ENCODE measurements at regions not wholly inside any gene's neighbourhood (a gene's known extent, or its start where the extent isn't known, plus 50 kb on each side); places are given as distances from the start of the nearest gene placed in this dataset.
A peak's percentile ranks its signal among the peaks of the same experiment; 100 is the strongest.

DNA sequence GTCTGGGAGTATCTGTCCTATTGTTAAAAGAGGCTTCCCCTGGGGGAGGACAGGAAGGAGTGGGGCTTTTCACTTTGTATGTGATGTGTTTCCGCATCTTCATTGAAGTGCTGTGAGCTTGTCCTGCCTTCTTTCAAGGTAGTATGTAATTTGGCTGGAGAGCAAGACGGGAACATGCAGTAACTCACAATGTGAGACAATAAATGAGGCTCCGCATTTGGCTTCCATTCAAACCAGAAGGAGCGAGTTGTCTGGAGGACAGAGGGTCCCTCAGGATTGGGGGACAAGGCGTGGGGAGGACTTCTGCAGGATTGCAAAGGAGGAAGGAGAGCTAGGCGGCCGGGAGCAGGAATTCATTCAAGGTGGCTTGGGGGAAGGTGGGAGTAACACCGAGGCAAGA, 203.5 kb downstream of the RBFOX3 start:
- no peaks in the 10 kb centered on the region for H3K36me3 ChIP-seq
- DNase-seq, result no peak
- peaks cover 0 to 4% (median 0%) of the 10 kb centered on the region in 12 donors for H3K4me1 ChIP-seq
- peaks cover 0 to 72% (median 24%) of the 10 kb centered on the region in 9 donors for H3K27me3 ChIP-seq
- WGBS, 4 donors, result 28 to 45% (median 33%) methylated on average over 8 of the region's 8 CpGs
- H3K9me3 ChIP-seq, result no peaks in the 10 kb centered on the region
- no peak for ATAC-seq
- no peak overlapping the region for H3K4me3 ChIP-seq
- no peak overlapping the region for H3K27ac ChIP-seq
- TF ChIP-seq, protein P1, sequence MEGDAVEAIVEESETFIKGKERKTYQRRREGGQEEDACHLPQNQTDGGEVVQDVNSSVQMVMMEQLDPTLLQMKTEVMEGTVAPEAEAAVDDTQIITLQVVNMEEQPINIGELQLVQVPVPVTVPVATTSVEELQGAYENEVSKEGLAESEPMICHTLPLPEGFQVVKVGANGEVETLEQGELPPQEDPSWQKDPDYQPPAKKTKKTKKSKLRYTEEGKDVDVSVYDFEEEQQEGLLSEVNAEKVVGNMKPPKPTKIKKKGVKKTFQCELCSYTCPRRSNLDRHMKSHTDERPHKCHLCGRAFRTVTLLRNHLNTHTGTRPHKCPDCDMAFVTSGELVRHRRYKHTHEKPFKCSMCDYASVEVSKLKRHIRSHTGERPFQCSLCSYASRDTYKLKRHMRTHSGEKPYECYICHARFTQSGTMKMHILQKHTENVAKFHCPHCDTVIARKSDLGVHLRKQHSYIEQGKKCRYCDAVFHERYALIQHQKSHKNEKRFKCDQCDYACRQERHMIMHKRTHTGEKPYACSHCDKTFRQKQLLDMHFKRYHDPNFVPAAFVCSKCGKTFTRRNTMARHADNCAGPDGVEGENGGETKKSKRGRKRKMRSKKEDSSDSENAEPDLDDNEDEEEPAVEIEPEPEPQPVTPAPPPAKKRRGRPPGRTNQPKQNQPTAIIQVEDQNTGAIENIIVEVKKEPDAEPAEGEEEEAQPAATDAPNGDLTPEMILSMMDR (IDR thresholded peaks at IDR 0.05), result no peak
- TF ChIP-seq POLR2A (IDR thresholded peaks at IDR 0.05), result no peak
- intact Hi-C loops (cut with DNase I), result loop anchor here in 3 of 10 donors (10.0 kb wide), 1 partner anchor 297 kb away; no protein-coding TSS in a partner anchor

DNA sequence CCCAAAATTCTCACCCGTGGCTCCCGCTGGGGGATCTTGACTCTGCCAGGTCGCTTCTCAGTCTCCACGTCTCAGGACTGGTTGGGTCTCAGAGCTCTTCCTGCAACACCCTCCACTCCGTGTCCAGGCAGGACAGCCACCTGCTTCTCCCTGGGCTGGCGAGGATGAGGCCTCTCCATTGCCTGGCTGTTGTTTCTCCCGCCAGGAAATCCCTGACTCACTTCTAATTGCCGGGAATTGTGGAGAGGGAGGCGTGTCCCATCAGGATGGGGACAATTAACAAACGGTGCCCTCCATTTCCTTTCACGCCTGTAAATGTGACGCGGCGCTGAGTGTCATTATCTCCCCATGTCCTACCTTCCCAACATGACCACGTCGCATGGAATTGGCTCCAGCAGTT, 204.5 kb downstream of the RBFOX3 start:
- WGBS, 4 donors, result 45 to 66% (median 52%) methylated on average over 14 to 16 of the region's 16 CpGs
- no peak for DNase-seq
- Histone ChIP-seq H3K4me1 (peaks cover 0 to 4% (median 0%) of the 10 kb centered on the region in 12 donors), H3K27ac (no peak overlapping the region), H3K27me3 (peaks cover 0 to 81% (median 31%) of the 10 kb centered on the region in 9 donors), H3K36me3 (no peaks in the 10 kb centered on the region), H3K9me3 (no peaks in the 10 kb centered on the region), H3K4me3 (no peak overlapping the region)
- intact Hi-C loops (cut with DNase I), result loop anchor here in 3 of 10 donors (10.0 kb wide), 1 partner anchor 298 kb away; no protein-coding TSS in a partner anchor
- TF ChIP-seq, protein P1 (IDR thresholded peaks at IDR 0.05), result no peak
- no peak for TF ChIP-seq POLR2A (IDR thresholded peaks at IDR 0.05)
- peak in 2 of 4 donors; percentile 29 to 40 for ATAC-seq

DNA sequence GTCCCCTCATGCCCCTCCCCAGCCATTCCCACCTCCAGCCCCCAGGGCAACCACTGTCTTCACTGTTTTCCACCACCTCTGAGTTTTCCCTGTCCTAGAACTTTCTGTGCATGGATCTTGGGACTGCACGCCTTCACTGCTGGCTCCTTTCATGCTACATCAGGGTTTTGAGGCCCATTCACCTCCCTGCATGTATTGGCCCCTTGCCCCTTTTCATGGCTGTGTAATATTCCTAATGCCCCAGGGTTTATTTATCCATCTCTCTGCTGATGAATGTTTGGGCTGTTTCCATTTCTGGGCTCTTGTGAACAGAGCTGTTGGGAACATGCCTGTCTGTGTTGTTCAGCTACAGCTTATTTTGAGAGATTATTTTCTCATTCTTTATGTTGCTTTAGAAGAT, 205.0 kb downstream of the RBFOX3 start:
- no peak for ATAC-seq
- no peak overlapping the region for H3K27ac ChIP-seq
- no peak overlapping the region for H3K4me3 ChIP-seq
- peaks cover under 1 to 81% (median 34%) of the 10 kb centered on the region in 9 donors for H3K27me3 ChIP-seq
- intact Hi-C loops (cut with DNase I), result loop anchor here in 3 of 10 donors (10.0 kb wide), 1 partner anchor 299 kb away; no protein-coding TSS in a partner anchor
- no peaks in the 10 kb centered on the region for H3K36me3 ChIP-seq
- no peaks in the 10 kb centered on the region for H3K9me3 ChIP-seq
- peaks cover 0 to 7% (median under 1%) of the 10 kb centered on the region in 12 donors for H3K4me1 ChIP-seq
- WGBS, 4 donors, result 75 to 88% (median 82%) methylated on average over 1 of the region's 1 CpG
- no peak for TF ChIP-seq POLR2A (IDR thresholded peaks at IDR 0.05)
- TF ChIP-seq, protein P1 (IDR thresholded peaks at IDR 0.05), result no peak
- no peak for DNase-seq

DNA sequence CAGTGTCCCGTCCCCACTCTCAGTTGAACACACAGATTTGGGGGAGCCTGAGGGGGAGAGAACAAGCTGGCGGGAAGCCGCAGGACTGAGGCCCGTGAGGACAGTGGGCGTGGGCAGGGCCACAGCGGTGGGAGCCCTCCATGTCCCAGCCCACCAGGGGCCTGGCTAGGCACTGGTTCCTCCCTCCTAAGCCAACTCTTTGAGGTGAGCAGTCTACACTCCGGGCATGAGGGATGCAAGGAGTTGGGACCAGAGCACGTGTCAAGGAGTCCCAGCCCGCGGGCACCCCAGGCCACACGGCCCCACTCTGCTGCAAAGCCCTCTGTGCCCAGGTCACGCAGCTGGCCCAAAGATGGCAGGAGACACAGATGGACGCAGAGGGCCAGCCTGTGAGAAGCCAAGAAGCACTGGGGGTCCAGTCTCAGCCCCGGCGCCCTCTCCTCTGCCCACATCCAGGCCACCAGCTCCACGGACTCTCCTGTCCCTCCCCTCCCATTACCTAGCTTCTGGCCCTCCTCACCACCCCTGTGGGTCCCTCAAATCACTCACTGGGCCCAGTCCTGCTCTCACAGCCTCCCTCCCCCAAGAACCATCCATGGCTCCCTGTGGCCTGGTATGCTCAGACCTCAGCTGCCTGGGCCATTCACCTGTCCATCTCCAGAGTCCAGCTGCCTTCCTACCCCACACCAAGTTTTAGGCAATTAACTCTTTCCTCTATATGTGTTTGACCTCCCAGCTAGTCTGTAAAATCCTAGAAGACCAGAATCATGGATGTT, 206.5 kb downstream of the RBFOX3 start:
- DNase-seq, result no peak
- Histone ChIP-seq H3K4me3 (no peak overlapping the region), H3K27me3 (peaks cover 10 to 82% (median 49%) of the 10 kb centered on the region in 9 donors), H3K36me3 (no peaks in the 10 kb centered on the region), H3K9me3 (no peaks in the 10 kb centered on the region), H3K4me1 (peaks cover 0 to 9% (median 2%) of the 10 kb centered on the region in 12 donors), H3K27ac (no peak overlapping the region)
- WGBS, 4 donors, result 84 to 91% (median 87%) methylated on average over 10 to 16 of the region's 16 CpGs
- TF ChIP-seq, protein P1 (IDR thresholded peaks at IDR 0.05), result no peak
- no peak for TF ChIP-seq POLR2A (IDR thresholded peaks at IDR 0.05)
- no peak for ATAC-seq
- intact Hi-C loops (cut with DNase I), result loop anchor here in 6 of 10 donors (5.0 to 10.0 kb wide), 2 partner anchors 300 to 303 kb away; no protein-coding TSS in a partner anchor
